Endothelial cell of umbilical vein (primary cell): ENCODE measurements at regions not wholly inside any gene's neighbourhood (a gene's known extent, or its start where the extent isn't known, plus 50 kb on each side); places are given as distances from the start of the nearest gene placed in this dataset.

ENCODE experiments used
- BruUV-seq: library from RNA; stranded (reverse); fragments of 400-500 nt; replicated peaks from 2 replicates; lab custom pipeline; 2021; lab: Mats Ljungman, UMichigan
- CTCF ChIA-PET: fragments of 300-600, 350-600 bp; sonication (Branson Sonifier 250); formaldehyde crosslinking; loops from one replicate; lab custom pipeline; 2021; ENCODE audit warnings: antibody characterized with exemption, inconsistent platforms; lab: Charles Lee
- POLR2A ChIA-PET: fragments of 300-600, 350-600 bp; sonication (Branson Sonifier 250); formaldehyde crosslinking; loops from one replicate; lab custom pipeline; 2021; ENCODE audit warnings: antibody characterized with exemption, inconsistent platforms; lab: Charles Lee
- DNase-seq: peaks from one replicate; pipeline ENCODE4 v3.0.0-alpha.2; 2011; ENCODE audit warnings: low read depth, low spot score
- FAIRE-seq: peaks from 2 replicates; lab custom pipeline; 2011; peaks lifted over from hg19 to GRCh38; lab: Jason Lieb, UNC
- H2AFZ ChIP-seq: 2 replicates; pipeline ENCODE4 v1.6.0; 2012; ENCODE audit warnings: low read depth, low read length, control low read depth, inconsistent platforms
- H3K27ac ChIP-seq: 2 replicates; pipeline ENCODE4 v1.5.1; 2011; ENCODE audit warnings: low read depth, mild to moderate bottlenecking, control low read depth, low read length, moderate library complexity; ENCODE audit not compliant: insufficient read depth
- H3K27me3 ChIP-seq, 2 experiments: 2 replicates each; pipeline versions ENCODE4 v1.6.0 to v1.6.1; 2011; ENCODE audit warnings: low read length in 2 of 2, mixed read lengths in 1 of 2; ENCODE audit not compliant: control insufficient read depth in 2 of 2, insufficient read depth in 2 of 2
- H3K36me3 ChIP-seq, 2 experiments: 2 replicates in 1 of 2; 3 replicates in 1 of 2; pipeline ENCODE4 v1.5.1; 2011; ENCODE audit warnings: low read length in 2 of 2, mild to moderate bottlenecking in 1 of 2, moderate library complexity in 1 of 2; ENCODE audit not compliant: control insufficient read depth in 2 of 2, insufficient read depth in 2 of 2; ENCODE audit errors: extremely low read depth in 1 of 2
- H3K4me1 ChIP-seq: 3 replicates; pipeline ENCODE4 v1.5.1; 2011; ENCODE audit warnings: mild to moderate bottlenecking, low read length; ENCODE audit not compliant: control insufficient read depth, insufficient read depth; ENCODE audit errors: extremely low read depth
- H3K4me2 ChIP-seq: 2 replicates; pipeline ENCODE4 v1.6.1; 2011; ENCODE audit warnings: low read length, control low read depth, mixed read lengths; ENCODE audit not compliant: insufficient read depth
- H3K4me3 ChIP-seq, 3 experiments: fragments of 200-600 bp in 1 of 3; sonication (generic), shearing (Covaris generic) in 1 of 3; replicated peaks in 1 of 3; 2 replicates each; pipeline ENCODE4 v1.5.1; 2011 to 2016; ENCODE audit warnings: control low read depth in 3 of 3, low read length in 3 of 3, mild to moderate bottlenecking in 2 of 3, inconsistent platforms in 1 of 3, low read depth in 1 of 3, moderate library complexity in 1 of 3; ENCODE audit not compliant: insufficient read depth in 1 of 3
- H3K79me2 ChIP-seq: 2 replicates; pipeline ENCODE4 v1.6.0; 2012; ENCODE audit warnings: low read length, inconsistent platforms; ENCODE audit not compliant: control insufficient read depth, insufficient read depth
- H3K9ac ChIP-seq: replicated peaks from 2 replicates; pipeline ENCODE3; 2011; ENCODE audit warnings: low read length, control low read depth; ENCODE audit not compliant: insufficient read depth; ENCODE audit errors: extremely low read depth
- H3K9me1 ChIP-seq: replicated peaks from 3 replicates; pipeline ENCODE4 v1.6.0; 2011; ENCODE audit warnings: mild to moderate bottlenecking, low read length; ENCODE audit not compliant: control insufficient read depth, insufficient read depth; ENCODE audit errors: extremely low read depth
- H3K9me3 ChIP-seq: replicated peaks from 2 replicates; pipeline ENCODE4 v1.5.1; 2012; ENCODE audit warnings: low read length, inconsistent platforms; ENCODE audit not compliant: control insufficient read depth, insufficient read depth
- H4K20me1 ChIP-seq: replicated peaks from 2 replicates; pipeline ENCODE3; 2011; ENCODE audit warnings: mild to moderate bottlenecking, low read length; ENCODE audit not compliant: control insufficient read depth, insufficient read depth; ENCODE audit errors: extremely low read depth
- CTCF ChIP-seq, 2 donors: IDR thresholded peaks; 1 replicate in 1 of 2; 2 replicates in 1 of 2; pipeline ENCODE4 v1.5.1; 2011; ENCODE audit warnings: low read length in 2 of 2, mild to moderate bottlenecking in 2 of 2, moderate library complexity in 2 of 2, control low read depth in 1 of 2, inconsistent platforms in 1 of 2, low read depth in 1 of 2; ENCODE audit not compliant: insufficient read depth in 1 of 2; ENCODE audit errors: extremely low read depth in 1 of 2
- EZH2 ChIP-seq: IDR thresholded peaks from 2 replicates; pipeline ENCODE4 v1.6.1; 2012; ENCODE audit warnings: borderline replicate concordance, low read depth, mild to moderate bottlenecking, moderate library complexity, low read length, inconsistent platforms; ENCODE audit not compliant: severe bottlenecking
- FOS ChIP-seq: IDR thresholded peaks from 2 replicates; pipeline ENCODE4 v1.6.1; 2011; ENCODE audit warnings: mild to moderate bottlenecking, low read length, moderate library complexity, borderline replicate concordance; ENCODE audit not compliant: insufficient read depth
- GATA2 ChIP-seq: IDR thresholded peaks from 2 replicates; pipeline ENCODE4 v1.7.0; 2011; ENCODE audit warnings: low read depth, mild to moderate bottlenecking, moderate library complexity, mixed read lengths, low read length; ENCODE audit not compliant: insufficient read length, insufficient read depth
- JUN ChIP-seq: IDR thresholded peaks from 2 replicates; pipeline ENCODE4 v1.6.1; 2011; ENCODE audit warnings: borderline replicate concordance, low read depth; ENCODE audit not compliant: insufficient read length, insufficient read depth
- MAX ChIP-seq: IDR thresholded peaks from 2 replicates; pipeline ENCODE4 v1.6.1; 2011; ENCODE audit not compliant: insufficient read depth, insufficient read length
- MYC ChIP-seq: IDR thresholded peaks from one replicate; pipeline ENCODE4 v1.6.1; 2011; ENCODE audit warnings: mild to moderate bottlenecking, low read depth, low read length
- POLR2A ChIP-seq: IDR thresholded peaks from 2 replicates; pipeline ENCODE4 v1.6.1; 2012; ENCODE audit warnings: low read depth, mild to moderate bottlenecking, control low read depth, low read length
- POLR2AphosphoS5 ChIP-seq: IDR thresholded peaks from 2 replicates; pipeline ENCODE4 v1.6.1; 2012; ENCODE audit warnings: low read depth, mild to moderate bottlenecking, control low read depth, low read length, moderate library complexity; ENCODE audit not compliant: insufficient read depth
- dilution Hi-C: fragments of 300-500 bp; cut with MboI; formaldehyde crosslinking; loops from one replicate; pipeline ENCODE4 v1.15.0; 2019; ENCODE audit warnings: low sequenced_read_pairs; ENCODE audit not compliant: extremely low pct_ligation_motif_present
- intact Hi-C: fragments of 100-400 bp; cut with micrococcal nuclease; formaldehyde crosslinking; loops from one replicate; pipeline ENCODE4 v1.10.0; 2022

- Histone ChIP-seq H3K27ac (no peak overlapping the region), H3K9me1 (no peaks in the 10 kb centered on the region), H3K36me3 (no peaks in the 10 kb centered on the region), H4K20me1 (no peaks in the 10 kb centered on the region), H3K4me3 (no peak overlapping the region), H3K4me2 (no peak overlapping the region), H3K9ac (no peak overlapping the region), H3K4me1 (no peaks in the 10 kb centered on the region), H3K27me3 (no peaks in the 10 kb centered on the region), H2AFZ (no peak overlapping the region), H3K79me2 (no peaks in the 10 kb centered on the region), H3K9me3 (no peaks in the 10 kb centered on the region)
- FAIRE-seq (no peak), DNase-seq (no peak)
- intact Hi-C loops (no loop called here), dilution Hi-C loops (no loop called here)
- ChIA-PET CTCF (no interaction called here), POLR2A (no interaction called here)
- BruUV-seq: no TSS peak
- no peak for TF ChIP-seq CTCF (IDR thresholded peaks at IDR 0.05; ENCODE audit: extremely low read depth in 1 of 2, insufficient read depth in 1 of 2, low read depth in 1 of 2, low read length in 2 of 2)
- TF ChIP-seq GATA2: no peak
- TF ChIP-seq MAX: no peak
- TF ChIP-seq POLR2AphosphoS5: no peak
- no peak for TF ChIP-seq EZH2
- TF ChIP-seq FOS: no peak
- no peak for TF ChIP-seq POLR2A
- TF ChIP-seq JUN: no peak
- TF ChIP-seq MYC: no peak
Measured at GRCh38 chr18:71844814-71845213, 699.3 kb downstream of the CBLN2 start.
